Activated CD4-positive, alpha-beta T cell treated with anti-CD3 and anti-CD28 coated beads, Interleukin-2, amount 10 ng/mL, durations not matched to agents 7 days and 5 days (primary cell): ENCODE measurements at regions not wholly inside any gene's neighbourhood (a gene's known extent, or its start where the extent isn't known, plus 50 kb on each side); places are given as distances from the start of the nearest gene placed in this dataset.

Experiments used
- CTCF ChIA-PET: fragments of 350-600 bp; sonication (Branson Sonifier 250); formaldehyde crosslinking; loops from one replicate; lab custom pipeline; 2021; ENCODE audit warnings: antibody characterized with exemption; lab: Charles Lee
- POLR2A ChIA-PET: fragments of 350-600 bp; sonication (Branson Sonifier 250); formaldehyde crosslinking; loops from one replicate; lab custom pipeline; 2021; ENCODE audit warnings: antibody characterized with exemption; lab: Charles Lee
- DNase-seq: peaks from one replicate; pipeline ENCODE4 v3.0.0-alpha.2; 2020
- H3K27ac Mint-ChIP-seq: one replicate; pipeline ENCODE4 v1.8.0; 2021; ENCODE audit warnings: mild to moderate bottlenecking, moderate library complexity, mixed read lengths
- H3K27me3 Mint-ChIP-seq: one replicate; pipeline ENCODE4 v1.8.0; 2021; ENCODE audit warnings: mixed read lengths
- H3K36me3 Mint-ChIP-seq: one replicate; pipeline ENCODE4 v1.8.0; 2021; ENCODE audit warnings: low read depth, mixed read lengths
- H3K4me1 Mint-ChIP-seq: one replicate; pipeline ENCODE4 v1.8.0; 2021; ENCODE audit warnings: mixed read lengths
- H3K4me3 Mint-ChIP-seq: one replicate; pipeline ENCODE4 v1.8.0; 2021; ENCODE audit warnings: mild to moderate bottlenecking, moderate library complexity, mixed read lengths
- H3K9me3 Mint-ChIP-seq: one replicate; pipeline ENCODE4 v1.8.0; 2021; ENCODE audit warnings: mixed read lengths

- DNase-seq = no peak
- Mint-ChIP-seq H3K9me3 (no peaks in the 10 kb centered on the region), H3K27ac (no peak overlapping the region), H3K27me3 (peaks cover 5% of the 10 kb centered on the region), H3K36me3 (no peaks in the 10 kb centered on the region), H3K4me1 (no peaks in the 10 kb centered on the region), H3K4me3 (no peak overlapping the region)
- CTCF ChIA-PET = no interaction called here
- POLR2A ChIA-PET = no interaction called here
Measured at GRCh38 chr4:71240094-71240493, 98.7 kb upstream of the SLC4A4 start.

GRCh38 chr4:71241501-71242288, 97.1 kb upstream of the SLC4A4 start:
- POLR2A ChIA-PET = no interaction called here
- H3K27me3 Mint-ChIP-seq = no peaks in the 10 kb centered on the region
- no peaks in the 10 kb centered on the region for H3K4me1 Mint-ChIP-seq
- no peaks in the 10 kb centered on the region for H3K9me3 Mint-ChIP-seq
- CTCF ChIA-PET = no interaction called here
- no peak overlapping the region for H3K4me3 Mint-ChIP-seq
- H3K27ac Mint-ChIP-seq = no peak overlapping the region
- DNase-seq = no peak
- H3K36me3 Mint-ChIP-seq = no peaks in the 10 kb centered on the region

GRCh38 chr4:71243091-71243833, 95.6 kb upstream of the SLC4A4 start:
- CTCF ChIA-PET = no interaction called here
- DNase-seq = no peak
- Mint-ChIP-seq H3K27ac (no peak overlapping the region), H3K4me1 (no peaks in the 10 kb centered on the region), H3K9me3 (no peaks in the 10 kb centered on the region), H3K4me3 (no peak overlapping the region), H3K27me3 (no peaks in the 10 kb centered on the region), H3K36me3 (no peaks in the 10 kb centered on the region)
- POLR2A ChIA-PET = no interaction called here

GRCh38 chr4:71247706-71248105, 91.1 kb upstream of the SLC4A4 start:
- Mint-ChIP-seq H3K4me1 (no peaks in the 10 kb centered on the region), H3K27me3 (peaks cover 4% of the 10 kb centered on the region), H3K9me3 (no peaks in the 10 kb centered on the region)

GRCh38 chr4:71251261-71251660, 87.6 kb upstream of the SLC4A4 start:
- CTCF ChIA-PET = no interaction called here

More at GRCh38 chr4:71247706-71248105, 91.1 kb upstream of the SLC4A4 start:
- Mint-ChIP-seq H3K36me3 (no peaks in the 10 kb centered on the region), H3K4me3 (no peak overlapping the region), H3K27ac (no peak overlapping the region)
- CTCF ChIA-PET = no interaction called here
- DNase-seq = no peak
- POLR2A ChIA-PET = no interaction called here

GRCh38 chr4:71253545-71253944, 85.3 kb upstream of the SLC4A4 start:
- Mint-ChIP-seq H3K9me3 (no peaks in the 10 kb centered on the region), H3K36me3 (no peaks in the 10 kb centered on the region), H3K27ac (no peak overlapping the region), H3K27me3 (peaks cover 4% of the 10 kb centered on the region), H3K4me3 (no peak overlapping the region), H3K4me1 (no peaks in the 10 kb centered on the region)
- ChIA-PET CTCF (no interaction called here), POLR2A (no interaction called here)
- no peak for DNase-seq

More at GRCh38 chr4:71251261-71251660, 87.6 kb upstream of the SLC4A4 start:
- Mint-ChIP-seq H3K36me3 (no peaks in the 10 kb centered on the region), H3K4me1 (no peaks in the 10 kb centered on the region), H3K27me3 (peaks cover 4% of the 10 kb centered on the region), H3K9me3 (no peaks in the 10 kb centered on the region), H3K4me3 (no peak overlapping the region), H3K27ac (no peak overlapping the region)
- POLR2A ChIA-PET = no interaction called here
- DNase-seq = no peak

GRCh38 chr4:71254451-71255012, 84.3 kb upstream of the SLC4A4 start:
- CTCF ChIA-PET = no interaction called here
- POLR2A ChIA-PET = no interaction called here
- Mint-ChIP-seq H3K36me3 (no peaks in the 10 kb centered on the region), H3K27ac (no peak overlapping the region), H3K4me3 (no peak overlapping the region), H3K9me3 (no peaks in the 10 kb centered on the region), H3K27me3 (peaks cover 4% of the 10 kb centered on the region), H3K4me1 (no peaks in the 10 kb centered on the region)
- no peak for DNase-seq

- no peak overlapping the region for H3K27ac Mint-ChIP-seq
- POLR2A ChIA-PET = no interaction called here
- H3K36me3 Mint-ChIP-seq = no peaks in the 10 kb centered on the region
- peaks cover 1% of the 10 kb centered on the region for H3K4me1 Mint-ChIP-seq
- DNase-seq = no peak
- H3K4me3 Mint-ChIP-seq = no peak overlapping the region
- CTCF ChIA-PET = no interaction called here
- H3K9me3 Mint-ChIP-seq = no peaks in the 10 kb centered on the region
- H3K27me3 Mint-ChIP-seq = peaks cover 3% of the 10 kb centered on the region
Measured at GRCh38 chr4:71255976-71256375, 82.8 kb upstream of the SLC4A4 start.

- ChIA-PET POLR2A (no interaction called here), CTCF (no interaction called here)
- Mint-ChIP-seq H3K4me3 (no peak overlapping the region), H3K4me1 (peaks cover 10% of the 10 kb centered on the region), H3K36me3 (no peaks in the 10 kb centered on the region), H3K27me3 (no peaks in the 10 kb centered on the region), H3K27ac (no peak overlapping the region), H3K9me3 (no peaks in the 10 kb centered on the region)
- DNase-seq = no peak
Measured at GRCh38 chr4:71257761-71258160, 81.1 kb upstream of the SLC4A4 start.

- no peak overlapping the region for H3K4me3 Mint-ChIP-seq
- H3K4me1 Mint-ChIP-seq = peaks cover 10% of the 10 kb centered on the region
- ChIA-PET CTCF (no interaction called here), POLR2A (no interaction called here)
- DNase-seq = no peak
- H3K9me3 Mint-ChIP-seq = no peaks in the 10 kb centered on the region
- no peaks in the 10 kb centered on the region for H3K27me3 Mint-ChIP-seq
- H3K36me3 Mint-ChIP-seq = no peaks in the 10 kb centered on the region
- no peak overlapping the region for H3K27ac Mint-ChIP-seq
Measured at GRCh38 chr4:71258323-71258722, 80.5 kb upstream of the SLC4A4 start.

- no peak for DNase-seq
- Mint-ChIP-seq H3K27ac (no peak overlapping the region), H3K9me3 (no peaks in the 10 kb centered on the region), H3K27me3 (no peaks in the 10 kb centered on the region), H3K4me1 (peaks cover 10% of the 10 kb centered on the region), H3K36me3 (no peaks in the 10 kb centered on the region), H3K4me3 (no peak overlapping the region)
- CTCF ChIA-PET = no interaction called here
- POLR2A ChIA-PET = no interaction called here
Measured at GRCh38 chr4:71259280-71259679, 79.5 kb upstream of the SLC4A4 start.

- POLR2A ChIA-PET = no interaction called here
- DNase-seq = no peak
- Mint-ChIP-seq H3K9me3 (no peaks in the 10 kb centered on the region), H3K4me3 (no peak overlapping the region), H3K27me3 (no peaks in the 10 kb centered on the region), H3K36me3 (no peaks in the 10 kb centered on the region), H3K27ac (no peak overlapping the region), H3K4me1 (peaks cover 10% of the 10 kb centered on the region)
- CTCF ChIA-PET = interaction anchor here (1.4 kb wide), 1 partner anchor 10 kb away, joined by 3 read pairs; no protein-coding TSS in a partner anchor
Measured at GRCh38 chr4:71259911-71260331, 78.9 kb upstream of the SLC4A4 start.

GRCh38 chr4:71260544-71260943, 78.3 kb upstream of the SLC4A4 start:
- CTCF ChIA-PET = interaction anchor here (1.4 kb wide), 1 partner anchor 9 kb away, joined by 3 read pairs; no protein-coding TSS in a partner anchor
- no peaks in the 10 kb centered on the region for H3K36me3 Mint-ChIP-seq
- no peaks in the 10 kb centered on the region for H3K9me3 Mint-ChIP-seq
- no peak overlapping the region for H3K4me3 Mint-ChIP-seq
- peaks cover 10% of the 10 kb centered on the region for H3K4me1 Mint-ChIP-seq
- no peaks in the 10 kb centered on the region for H3K27me3 Mint-ChIP-seq
- no peak overlapping the region for H3K27ac Mint-ChIP-seq
- POLR2A ChIA-PET = no interaction called here
- DNase-seq = no peak
